Spinal cord (tissue), 9 donors: ENCODE measurements at regions not wholly inside any gene's neighbourhood (a gene's known extent, or its start where the extent isn't known, plus 50 kb on each side); places are given as distances from the start of the nearest gene placed in this dataset.
"Not testable (repeated sequence)": the region's sequence is repeated elsewhere in the genome, so short reads cannot be mapped to it uniquely, and the experiment has no call there.

Experiments
- DNase-seq, 6 donors: peaks; one replicate each; pipeline versions ENCODE4 v3.0.0 to v3.0.0-alpha.2; 2013 to 2015; ENCODE audit warnings: low spot score in 6 of 6, low read depth in 4 of 6
- H3K27ac ChIP-seq: one replicate; pipeline ENCODE4 v1.5.1; 2013; ENCODE audit warnings: low read depth, low read length, control low read depth
- H3K27me3 ChIP-seq: one replicate; pipeline ENCODE4 v1.6.1; 2013; ENCODE audit warnings: low read length; ENCODE audit not compliant: control insufficient read depth, insufficient read depth
- H3K36me3 ChIP-seq: one replicate; pipeline ENCODE4 v1.6.1; 2013; ENCODE audit warnings: low read length; ENCODE audit not compliant: control insufficient read depth, insufficient read depth
- H3K4me1 ChIP-seq: one replicate; pipeline ENCODE4 v1.6.1; 2013; ENCODE audit warnings: low read length; ENCODE audit not compliant: control insufficient read depth, insufficient read depth
- H3K4me3 ChIP-seq: one replicate; pipeline ENCODE4 v1.5.1; 2013; ENCODE audit warnings: low read depth, low read length, control low read depth
- H3K9me3 ChIP-seq: one replicate; pipeline ENCODE4 v1.6.1; 2013; ENCODE audit warnings: low read length; ENCODE audit not compliant: control insufficient read depth, insufficient read depth
- WGBS: methylation state at CpG from one replicate; pipeline ENCODE4 v1.1.5; 2013; ENCODE audit warnings: missing lambda C conversion rate; ENCODE audit not compliant: insufficient coverage; 5-methylcytosine and 5-hydroxymethylcytosine counted together
- donor health status: healthy.

DNA sequence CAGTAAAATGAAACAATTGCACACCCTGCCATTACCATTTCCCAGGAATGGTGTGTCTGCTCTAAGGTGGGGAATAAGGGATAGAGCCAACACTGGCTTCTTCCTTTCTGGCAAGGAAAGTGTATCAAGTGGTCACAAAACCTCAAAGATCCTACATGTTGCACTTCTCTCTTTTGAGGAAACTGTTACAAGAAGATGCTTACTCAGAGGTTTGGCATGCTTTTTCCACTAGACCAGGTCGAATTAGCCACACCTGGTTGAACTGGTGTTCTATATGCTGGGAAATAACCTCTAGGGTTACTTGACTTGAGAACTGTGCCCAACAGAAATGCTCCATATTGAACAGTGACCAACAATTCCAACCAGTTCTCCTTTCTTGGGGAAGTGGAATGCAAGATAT lies 102.9 kb downstream of the LRRN1 start:
- Histone ChIP-seq H3K9me3 (no peaks in the 10 kb centered on the region), H3K27me3 (no peaks in the 10 kb centered on the region), H3K27ac (no peak overlapping the region), H3K4me1 (peaks cover 3% of the 10 kb centered on the region), H3K36me3 (no peaks in the 10 kb centered on the region), H3K4me3 (no peak overlapping the region)
- no peak for DNase-seq
- 83% methylated on average over 1 of the region's 1 CpG for WGBS

DNA sequence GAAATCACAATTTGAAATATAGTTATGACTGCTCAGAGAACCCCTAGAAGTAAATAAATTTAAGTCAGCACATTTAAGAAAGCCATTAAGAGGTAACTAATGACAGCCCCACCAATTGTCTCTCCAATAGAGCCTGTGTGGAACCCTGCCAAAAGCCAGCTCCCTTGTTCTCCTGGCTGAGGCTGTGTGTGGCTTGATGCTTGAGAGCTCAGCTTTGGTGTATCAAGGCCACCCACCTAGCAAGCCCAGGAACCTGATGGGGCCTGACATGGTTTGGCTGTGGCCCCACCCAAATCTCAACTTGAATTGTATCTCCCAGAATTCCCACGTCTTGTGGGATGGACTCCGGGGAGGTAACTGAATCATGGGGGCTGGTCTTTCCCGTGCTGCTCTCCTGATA lies 106.9 kb downstream of the LRRN1 start:
- Histone ChIP-seq H3K4me1 (peaks cover 3% of the 10 kb centered on the region), H3K4me3 (no peak overlapping the region), H3K36me3 (no peaks in the 10 kb centered on the region), H3K27ac (no peak overlapping the region), H3K9me3 (no peaks in the 10 kb centered on the region), H3K27me3 (no peaks in the 10 kb centered on the region)
- DNase-seq: peak in 2 of 6 donors; percentile 33 to 50
- no CpG with 5 or more reads among the region's 3 CpGs for WGBS

- Histone ChIP-seq H3K4me3 (no peak overlapping the region), H3K27ac (no peak overlapping the region), H3K27me3 (no peaks in the 10 kb centered on the region), H3K4me1 (peaks cover 3% of the 10 kb centered on the region), H3K9me3 (no peaks in the 10 kb centered on the region), H3K36me3 (no peaks in the 10 kb centered on the region)
- no peak for DNase-seq
Observed at GRCh38 chr3:3907023-3907422, 107.8 kb downstream of the LRRN1 start.

DNA sequence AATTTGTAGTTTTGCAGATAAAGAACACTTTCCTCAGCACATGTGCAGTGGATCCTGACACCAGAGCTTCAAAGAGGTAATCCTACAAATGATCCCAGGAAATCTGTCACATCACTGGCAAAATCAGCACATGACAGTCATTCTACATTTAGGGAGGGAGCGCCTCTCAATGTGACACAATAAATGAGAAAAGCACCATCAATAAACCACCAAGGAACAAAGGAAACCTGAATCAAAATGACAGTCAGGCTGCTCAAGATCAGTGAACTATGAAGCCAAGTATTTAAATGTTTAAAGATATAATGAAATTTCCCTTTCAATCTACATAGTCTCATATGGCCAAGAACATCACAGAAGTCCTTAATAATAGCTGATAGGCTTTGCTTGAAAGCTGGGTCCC lies 119.5 kb downstream of the LRRN1 start:
- DNase-seq: peak in 1 of 6 donors; percentile 61
- Histone ChIP-seq H3K27me3 (no peaks in the 10 kb centered on the region), H3K27ac (no peak overlapping the region), H3K36me3 (no peaks in the 10 kb centered on the region), H3K4me1 (no peaks in the 10 kb centered on the region), H3K4me3 (no peak overlapping the region), H3K9me3 (no peaks in the 10 kb centered on the region)
- no CpG with 5 or more reads among the region's 1 CpG for WGBS

DNA sequence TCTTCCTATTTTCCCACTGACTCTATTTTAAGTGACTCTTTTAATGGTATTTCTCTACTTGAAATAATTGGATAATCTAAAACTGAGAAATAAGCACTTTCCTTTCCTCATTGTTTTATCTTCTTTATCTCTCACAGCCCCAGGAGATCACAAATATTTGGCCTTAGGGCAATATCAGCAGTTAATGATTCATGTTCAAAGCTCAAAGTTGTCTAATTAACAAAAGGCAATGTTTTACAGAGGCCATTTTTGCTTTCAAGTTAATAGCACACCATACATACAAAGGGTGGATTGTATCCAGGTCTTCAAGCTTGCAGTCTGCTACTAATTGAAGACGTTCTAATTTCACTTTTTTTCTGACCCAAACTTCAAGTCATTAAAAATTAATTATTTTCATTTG lies 120.1 kb downstream of the LRRN1 start:
- H3K4me1 ChIP-seq: no peaks in the 10 kb centered on the region
- H3K27me3 ChIP-seq: no peaks in the 10 kb centered on the region
- H3K4me3 ChIP-seq: no peak overlapping the region
- no peak overlapping the region for H3K27ac ChIP-seq
- no peaks in the 10 kb centered on the region for H3K9me3 ChIP-seq
- peak in 1 of 6 donors; percentile 82 for DNase-seq
- no CpG with 5 or more reads among the region's 1 CpG for WGBS
- no peaks in the 10 kb centered on the region for H3K36me3 ChIP-seq

DNA sequence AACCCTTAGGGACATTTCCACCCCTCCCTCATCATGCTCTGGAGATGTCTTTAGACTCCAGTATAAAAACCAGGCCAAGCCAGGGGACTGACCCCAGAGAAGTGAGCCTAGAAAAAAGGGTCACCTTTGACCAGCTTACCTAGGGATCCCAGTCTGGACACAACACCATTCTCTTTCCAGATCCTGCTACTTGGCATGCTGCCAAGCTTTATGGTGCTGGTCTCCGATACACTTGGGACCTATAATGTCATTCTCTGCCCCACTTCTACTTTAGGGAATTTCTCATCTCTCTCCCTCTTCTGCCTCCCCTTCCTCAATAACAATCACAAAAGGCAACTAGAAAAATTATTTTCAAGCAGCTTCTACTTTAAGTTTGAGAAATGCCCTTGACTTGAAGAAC lies 124.4 kb downstream of the LRRN1 start:
- no peaks in the 10 kb centered on the region for H3K27me3 ChIP-seq
- no peak overlapping the region for H3K4me3 ChIP-seq
- no peaks in the 10 kb centered on the region for H3K9me3 ChIP-seq
- no peaks in the 10 kb centered on the region for H3K36me3 ChIP-seq
- 92% methylated on average over 1 of the region's 1 CpG for WGBS
- no peak for DNase-seq
- no peaks in the 10 kb centered on the region for H3K4me1 ChIP-seq
- no peak overlapping the region for H3K27ac ChIP-seq

DNA sequence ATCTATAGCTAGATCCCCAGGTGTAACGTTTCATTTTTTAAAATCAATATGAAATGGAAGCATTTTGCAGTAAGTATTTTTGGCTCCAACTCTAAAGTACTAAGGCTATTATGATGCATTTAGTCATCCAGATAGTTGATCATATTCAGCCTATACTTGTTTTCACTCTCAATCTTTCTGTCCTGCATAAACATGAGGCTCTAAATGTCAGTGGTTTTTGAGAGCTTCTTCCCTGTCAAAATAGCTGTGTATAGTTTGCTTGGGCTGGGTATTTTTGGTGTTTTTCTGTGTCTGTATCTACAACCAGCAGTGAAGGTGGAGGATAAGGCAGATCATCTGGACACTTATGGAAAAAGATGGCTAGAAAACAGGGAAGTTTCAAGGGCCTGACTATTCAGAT lies 128.0 kb downstream of the LRRN1 start:
- WGBS: no CpG with 5 or more reads among the region's 1 CpG
- Histone ChIP-seq H3K9me3 (peaks cover 4% of the 10 kb centered on the region), H3K4me3 (no peak overlapping the region), H3K4me1 (no peaks in the 10 kb centered on the region), H3K27me3 (no peaks in the 10 kb centered on the region), H3K27ac (no peak overlapping the region), H3K36me3 (no peaks in the 10 kb centered on the region)
- no peak for DNase-seq

- Histone ChIP-seq H3K36me3 (no peaks in the 10 kb centered on the region), H3K27ac (no peak overlapping the region), H3K9me3 (peaks cover 4% of the 10 kb centered on the region), H3K4me1 (no peaks in the 10 kb centered on the region), H3K27me3 (no peaks in the 10 kb centered on the region), H3K4me3 (no peak overlapping the region)
- no peak for DNase-seq
- WGBS: no CpG with 5 or more reads among the region's 1 CpG
Observed at GRCh38 chr3:3927965-3928364, 128.7 kb downstream of the LRRN1 start.

- WGBS: 89% methylated on average over 8 of the region's 8 CpGs
- H3K9me3 ChIP-seq, DNase-seq, H3K27me3 ChIP-seq, H3K36me3 ChIP-seq, H3K4me3 ChIP-seq, H3K4me1 ChIP-seq, H3K27ac ChIP-seq: not testable (repeated sequence)
Observed at GRCh38 chr3:3941380-3941779, 142.1 kb downstream of the LRRN1 start.

DNA sequence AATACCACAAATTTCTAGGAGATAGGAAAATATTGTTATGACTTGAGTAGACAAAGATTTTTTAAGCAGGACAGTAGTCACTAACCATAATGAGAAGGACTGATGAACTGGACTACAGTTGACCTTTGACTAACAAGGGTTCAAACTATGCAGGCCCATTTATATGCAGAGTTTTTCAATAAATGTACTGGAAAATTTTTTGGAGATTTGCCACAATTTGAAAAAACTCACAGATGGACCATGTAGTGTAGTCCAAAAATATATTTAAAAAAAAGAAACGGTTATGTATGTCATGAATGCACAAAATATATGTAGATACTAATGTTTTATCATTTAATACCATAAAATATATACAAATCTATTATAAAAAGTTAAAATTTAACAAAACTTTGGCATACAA lies 151.8 kb downstream of the LRRN1 start:
- H3K4me1 ChIP-seq: no peaks in the 10 kb centered on the region
- no peak overlapping the region for H3K27ac ChIP-seq
- no peak overlapping the region for H3K4me3 ChIP-seq
- H3K27me3 ChIP-seq: no peaks in the 10 kb centered on the region
- no CpG with 5 or more reads among the region's 1 CpG for WGBS
- DNase-seq: no peak
- H3K9me3 ChIP-seq: no peaks in the 10 kb centered on the region
- no peaks in the 10 kb centered on the region for H3K36me3 ChIP-seq
